HEK293 (cell line): ENCODE measurements at regions not wholly inside any gene's neighbourhood (a gene's known extent, or its start where the extent isn't known, plus 50 kb on each side); places are given as distances from the start of the nearest gene placed in this dataset.

Source experiments
- CTCF ChIA-PET: fragments of 350-600 bp; formaldehyde crosslinking; extraction: SDS; loops from one replicate; lab custom pipeline; 2021; ENCODE audit warnings: antibody characterized with exemption; lab: Yijun Ruan, JAX
- POLR2A ChIA-PET: fragments of 300-600 bp; formaldehyde crosslinking; extraction: SDS; loops from one replicate; lab custom pipeline; 2020; ENCODE audit warnings: antibody characterized with exemption, inconsistent platforms; lab: Yijun Ruan, JAX
- H3K27ac ChIP-seq: fragments of 200-500 bp; sonication (Bioruptor generic); 2 replicates; pipeline ENCODE4 v1.5.1; 2014; ENCODE audit warnings: low read depth, low read length, control low read depth, inconsistent platforms; ENCODE audit errors: extremely low read depth
- H3K36me3 ChIP-seq, 2 experiments: fragments of 200-500 bp in 1 of 2; sonication (Bioruptor generic) in 1 of 2; 1 replicate in 1 of 2; 2 replicates in 1 of 2; pipeline ENCODE4 v1.5.1; 2014 to 2017; ENCODE audit warnings: inconsistent platforms in 2 of 2, low read length in 2 of 2; ENCODE audit not compliant: control insufficient read depth in 2 of 2, insufficient read depth in 1 of 2
- H3K4me1 ChIP-seq: fragments of 200-500 bp; sonication (Bioruptor generic); 2 replicates; pipeline ENCODE4 v1.5.1; 2014; ENCODE audit warnings: mild to moderate bottlenecking, low read length, inconsistent platforms; ENCODE audit not compliant: control insufficient read depth, insufficient read depth
- H3K4me3 ChIP-seq: 2 replicates; pipeline ENCODE4 v1.5.1; 2011; ENCODE audit warnings: low read depth, mild to moderate bottlenecking, control low read depth, low read length, moderate library complexity
- H3K9me3 ChIP-seq: fragments of 200-500 bp; sonication (Bioruptor generic); 2 replicates; pipeline ENCODE4 v1.5.1; 2014; ENCODE audit warnings: low read depth, low read length, inconsistent platforms; ENCODE audit not compliant: control insufficient read depth, insufficient read depth
- GLI2 ChIP-seq: fragments of 450-650 bp; formaldehyde crosslinking; IDR thresholded peaks from 2 replicates; pipeline ENCODE4; 2017; ENCODE audit warnings: missing biosample characterization, missing genetic modification characterization, low read depth, borderline replicate concordance
- GLI4 ChIP-seq: fragments of 450-650 bp; formaldehyde crosslinking; IDR thresholded peaks from 2 replicates; pipeline ENCODE4 v1.5.1; 2016; ENCODE audit warnings: missing biosample characterization, missing genetic modification characterization
- HOXA7 ChIP-seq: sonication (generic); formaldehyde crosslinking; IDR thresholded peaks from 2 replicates; pipeline ENCODE4 v1.8.1; 2022; ENCODE audit warnings: missing genetic modification reagents, borderline replicate concordance
- REPIN1 ChIP-seq: fragments of 450-650 bp; formaldehyde crosslinking; IDR thresholded peaks from 2 replicates; pipeline ENCODE4 v1.5.1; 2017; ENCODE audit warnings: missing biosample characterization, missing genetic modification characterization, low read depth
- SCRT1 ChIP-seq: fragments of 450-650 bp; formaldehyde crosslinking; IDR thresholded peaks from 2 replicates; pipeline ENCODE4 v1.5.1; 2016; ENCODE audit warnings: missing biosample characterization, missing genetic modification characterization, borderline replicate concordance
- SP2 ChIP-seq: fragments of 450-650 bp; formaldehyde crosslinking; IDR thresholded peaks from 2 replicates; pipeline ENCODE4 v1.5.1; 2016; ENCODE audit warnings: missing biosample characterization, missing genetic modification characterization
- ZNF146 ChIP-seq: fragments of 450-650 bp; formaldehyde crosslinking; IDR thresholded peaks from 2 replicates; pipeline ENCODE4 v1.5.1; 2016; ENCODE audit warnings: missing biosample characterization, missing genetic modification characterization
- ZNF169 ChIP-seq: fragments of 450-650 bp; formaldehyde crosslinking; IDR thresholded peaks from 2 replicates; pipeline ENCODE4 v1.5.1; 2016; ENCODE audit warnings: missing biosample characterization, missing genetic modification characterization
- ZNF175 ChIP-seq: fragments of 450-650 bp; formaldehyde crosslinking; IDR thresholded peaks from 2 replicates; pipeline ENCODE4 v1.5.1; 2016; ENCODE audit warnings: missing biosample characterization, missing genetic modification characterization
- ZNF2 ChIP-seq: fragments of 450-650 bp; formaldehyde crosslinking; IDR thresholded peaks from 2 replicates; pipeline ENCODE4 v1.5.1; 2016; ENCODE audit warnings: missing biosample characterization, missing genetic modification characterization
- ZNF324 ChIP-seq: fragments of 450-650 bp; formaldehyde crosslinking; IDR thresholded peaks from 2 replicates; pipeline ENCODE4 v1.5.1; 2016; ENCODE audit warnings: missing biosample characterization, missing genetic modification characterization
- ZNF350 ChIP-seq: fragments of 450-650 bp; formaldehyde crosslinking; IDR thresholded peaks from 2 replicates; pipeline ENCODE4 v1.5.0; 2017; ENCODE audit warnings: missing biosample characterization, mild to moderate bottlenecking, missing genetic modification characterization
- ZNF37A ChIP-seq: fragments of 450-650 bp; IDR thresholded peaks from 2 replicates; pipeline ENCODE4 v1.5.1; 2018; ENCODE audit warnings: missing biosample characterization, missing genetic modification characterization
- ZNF510 ChIP-seq: fragments of 450-650 bp; formaldehyde crosslinking; IDR thresholded peaks from 2 replicates; pipeline ENCODE4 v1.5.1; 2018; ENCODE audit warnings: mild to moderate bottlenecking, missing genetic modification characterization, missing biosample characterization; ENCODE audit not compliant: insufficient replicate concordance
- ZNF585B ChIP-seq: fragments of 450-650 bp; formaldehyde crosslinking; IDR thresholded peaks from 2 replicates; pipeline ENCODE4 v1.5.1; 2016; ENCODE audit warnings: missing biosample characterization, missing genetic modification characterization
- ZNF670 ChIP-seq: fragments of 450-650 bp; formaldehyde crosslinking; IDR thresholded peaks from 2 replicates; pipeline ENCODE4 v1.5.1; 2016; ENCODE audit warnings: missing biosample characterization, missing genetic modification characterization, low read depth
- ZNF707 ChIP-seq: fragments of 450-650 bp; formaldehyde crosslinking; IDR thresholded peaks from 2 replicates; pipeline ENCODE4 v1.5.1; 2016; ENCODE audit warnings: missing biosample characterization, missing genetic modification characterization
- ZNF747 ChIP-seq: fragments of 450-650 bp; formaldehyde crosslinking; IDR thresholded peaks from 2 replicates; pipeline ENCODE4 v1.5.1; 2016; ENCODE audit warnings: missing biosample characterization, missing genetic modification characterization
- ZSCAN30 ChIP-seq: fragments of 450-650 bp; IDR thresholded peaks from 2 replicates; pipeline ENCODE4 v1.5.1; 2018; ENCODE audit warnings: missing biosample characterization, mild to moderate bottlenecking, missing genetic modification characterization, moderate library complexity
- ZXDB ChIP-seq: fragments of 450-650 bp; formaldehyde crosslinking; IDR thresholded peaks from 2 replicates; pipeline ENCODE4 v1.5.1; 2016; ENCODE audit warnings: missing biosample characterization, missing genetic modification characterization
- TF ChIP-seq, protein P1 (sequence below): fragments of 450-650 bp; formaldehyde crosslinking; IDR thresholded peaks from 2 replicates; pipeline ENCODE4 v1.5.1; 2016; ENCODE audit warnings: missing biosample characterization, missing genetic modification characterization
- TF ChIP-seq, protein P2 (sequence below): fragments of 450-650 bp; formaldehyde crosslinking; IDR thresholded peaks from 2 replicates; pipeline ENCODE4 v1.5.1; 2017; ENCODE audit warnings: missing biosample characterization, missing genetic modification characterization
- TF ChIP-seq, protein P3 (sequence below): fragments of 450-650 bp; formaldehyde crosslinking; IDR thresholded peaks from 2 replicates; pipeline ENCODE4 v1.5.1; 2016; ENCODE audit warnings: missing biosample characterization, missing genetic modification characterization
- TF ChIP-seq, protein P4 (sequence below): fragments of 450-650 bp; formaldehyde crosslinking; IDR thresholded peaks from 2 replicates; pipeline ENCODE4 v1.5.1; 2017; ENCODE audit warnings: missing biosample characterization, missing genetic modification characterization
- TF ChIP-seq, protein P5 (sequence below): fragments of 450-650 bp; formaldehyde crosslinking; IDR thresholded peaks from 2 replicates; pipeline ENCODE4 v1.5.1; 2016; ENCODE audit warnings: missing biosample characterization, missing genetic modification characterization
- TF ChIP-seq, protein P6 (sequence below): fragments of 450-650 bp; formaldehyde crosslinking; conservative IDR thresholded peaks from 2 replicates; pipeline ENCODE4 v1.5.1; 2016; ENCODE audit warnings: low read depth, missing biosample characterization, missing genetic modification characterization

DNA sequence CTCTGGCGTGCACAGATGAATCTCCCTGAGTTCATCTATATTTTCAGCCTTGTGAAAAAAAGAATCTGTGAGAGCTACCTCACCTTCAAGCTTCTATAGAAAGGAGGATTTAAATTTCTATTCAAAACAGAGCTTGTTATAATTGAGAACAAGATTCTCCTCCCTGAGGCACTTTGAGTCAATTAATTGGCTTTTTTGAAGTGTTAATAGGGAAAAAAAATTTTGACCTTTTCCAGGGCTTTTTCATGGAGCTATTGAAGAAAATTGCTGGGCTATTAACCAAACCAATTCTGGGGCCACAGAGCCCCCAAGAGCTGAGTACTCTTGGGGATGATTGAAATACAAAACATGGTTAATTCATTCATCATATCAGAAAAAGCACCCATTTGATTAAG lies 225.1 kb downstream of the CMPK2 start:
- CTCF ChIA-PET, result no interaction called here
- H3K9me3 ChIP-seq, result no peaks in the 10 kb centered on the region
- no peaks in the 10 kb centered on the region for H3K36me3 ChIP-seq
- POLR2A ChIA-PET, result no interaction called here
- H3K4me1 ChIP-seq, result no peaks in the 10 kb centered on the region
- H3K27ac ChIP-seq, result no peak overlapping the region
- TF ChIP-seq, protein P1, sequence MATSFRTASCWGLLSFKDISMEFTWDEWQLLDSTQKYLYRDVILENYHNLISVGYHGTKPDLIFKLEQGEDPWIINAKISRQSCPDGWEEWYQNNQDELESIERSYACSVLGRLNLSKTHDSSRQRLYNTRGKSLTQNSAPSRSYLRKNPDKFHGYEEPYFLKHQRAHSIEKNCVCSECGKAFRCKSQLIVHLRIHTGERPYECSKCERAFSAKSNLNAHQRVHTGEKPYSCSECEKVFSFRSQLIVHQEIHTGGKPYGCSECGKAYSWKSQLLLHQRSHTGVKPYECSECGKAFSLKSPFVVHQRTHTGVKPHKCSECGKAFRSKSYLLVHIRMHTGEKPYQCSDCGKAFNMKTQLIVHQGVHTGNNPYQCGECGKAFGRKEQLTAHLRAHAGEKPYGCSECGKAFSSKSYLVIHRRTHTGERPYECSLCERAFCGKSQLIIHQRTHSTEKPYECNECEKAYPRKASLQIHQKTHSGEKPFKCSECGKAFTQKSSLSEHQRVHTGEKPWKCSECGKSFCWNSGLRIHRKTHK, result no peak
- TF ChIP-seq, protein P2, sequence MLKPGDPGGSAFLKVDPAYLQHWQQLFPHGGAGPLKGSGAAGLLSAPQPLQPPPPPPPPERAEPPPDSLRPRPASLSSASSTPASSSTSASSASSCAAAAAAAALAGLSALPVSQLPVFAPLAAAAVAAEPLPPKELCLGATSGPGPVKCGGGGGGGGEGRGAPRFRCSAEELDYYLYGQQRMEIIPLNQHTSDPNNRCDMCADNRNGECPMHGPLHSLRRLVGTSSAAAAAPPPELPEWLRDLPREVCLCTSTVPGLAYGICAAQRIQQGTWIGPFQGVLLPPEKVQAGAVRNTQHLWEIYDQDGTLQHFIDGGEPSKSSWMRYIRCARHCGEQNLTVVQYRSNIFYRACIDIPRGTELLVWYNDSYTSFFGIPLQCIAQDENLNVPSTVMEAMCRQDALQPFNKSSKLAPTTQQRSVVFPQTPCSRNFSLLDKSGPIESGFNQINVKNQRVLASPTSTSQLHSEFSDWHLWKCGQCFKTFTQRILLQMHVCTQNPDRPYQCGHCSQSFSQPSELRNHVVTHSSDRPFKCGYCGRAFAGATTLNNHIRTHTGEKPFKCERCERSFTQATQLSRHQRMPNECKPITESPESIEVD, result no peak
- TF ChIP-seq ZNF37A, result no peak
- TF ChIP-seq, protein P3, sequence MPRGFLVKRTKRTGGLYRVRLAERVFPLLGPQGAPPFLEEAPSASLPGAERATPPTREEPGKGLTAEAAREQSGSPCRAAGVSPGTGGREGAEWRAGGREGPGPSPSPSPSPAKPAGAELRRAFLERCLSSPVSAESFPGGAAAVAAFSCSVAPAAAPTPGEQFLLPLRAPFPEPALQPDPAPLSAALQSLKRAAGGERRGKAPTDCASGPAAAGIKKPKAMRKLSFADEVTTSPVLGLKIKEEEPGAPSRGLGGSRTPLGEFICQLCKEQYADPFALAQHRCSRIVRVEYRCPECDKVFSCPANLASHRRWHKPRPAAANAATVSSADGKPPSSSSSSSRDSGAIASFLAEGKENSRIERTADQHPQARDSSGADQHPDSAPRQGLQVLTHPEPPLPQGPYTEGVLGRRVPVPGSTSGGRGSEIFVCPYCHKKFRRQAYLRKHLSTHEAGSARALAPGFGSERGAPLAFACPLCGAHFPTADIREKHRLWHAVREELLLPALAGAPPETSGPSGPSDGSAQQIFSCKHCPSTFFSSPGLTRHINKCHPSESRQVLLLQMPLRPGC (tag by site-specific recombination), result no peak
- TF ChIP-seq ZNF350 (tag by site-specific recombination), result no peak
- no peak for TF ChIP-seq GLI4 (tag by site-specific recombination)
- TF ChIP-seq REPIN1 (tag by site-specific recombination), result no peak
- no peak for TF ChIP-seq SCRT1 (tag by site-specific recombination)
- TF ChIP-seq GLI2 (tag by site-specific recombination), result no peak
- no peak for TF ChIP-seq ZNF585B (tag by site-specific recombination)
- no peak for TF ChIP-seq ZNF2 (tag by site-specific recombination)
- TF ChIP-seq ZNF670, result no peak
- TF ChIP-seq ZNF175 (tag by site-specific recombination), result no peak
- TF ChIP-seq, protein P4, sequence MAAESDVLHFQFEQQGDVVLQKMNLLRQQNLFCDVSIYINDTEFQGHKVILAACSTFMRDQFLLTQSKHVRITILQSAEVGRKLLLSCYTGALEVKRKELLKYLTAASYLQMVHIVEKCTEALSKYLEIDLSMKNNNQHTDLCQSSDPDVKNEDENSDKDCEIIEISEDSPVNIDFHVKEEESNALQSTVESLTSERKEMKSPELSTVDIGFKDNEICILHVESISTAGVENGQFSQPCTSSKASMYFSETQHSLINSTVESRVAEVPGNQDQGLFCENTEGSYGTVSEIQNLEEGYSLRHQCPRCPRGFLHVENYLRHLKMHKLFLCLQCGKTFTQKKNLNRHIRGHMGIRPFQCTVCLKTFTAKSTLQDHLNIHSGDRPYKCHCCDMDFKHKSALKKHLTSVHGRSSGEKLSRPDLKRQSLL (tag by site-specific recombination), result no peak
- TF ChIP-seq HOXA7, result no peak
- TF ChIP-seq SP2 (tag by site-specific recombination), result no peak
- no peak for TF ChIP-seq ZXDB (tag by site-specific recombination)
- no peak overlapping the region for H3K4me3 ChIP-seq

DNA sequence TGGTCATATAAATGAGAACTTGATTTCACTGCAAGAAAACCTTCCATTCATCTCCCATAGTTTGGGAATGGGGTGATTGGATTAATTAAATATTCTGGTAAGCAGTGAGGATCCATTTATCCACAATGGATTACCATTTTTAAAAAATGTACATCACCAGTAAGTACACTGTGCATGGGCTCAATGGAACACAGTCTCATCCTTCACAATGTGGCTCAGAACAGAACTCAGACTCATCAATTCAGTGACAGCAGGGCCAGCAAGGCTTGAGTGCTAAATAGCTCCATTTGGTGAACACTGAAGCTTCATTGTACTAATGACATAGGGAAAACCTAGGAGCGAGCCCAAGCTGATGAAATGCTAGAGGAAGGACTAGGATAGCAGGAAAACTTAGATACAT lies 223.8 kb downstream of the CMPK2 start:
- Histone ChIP-seq H3K4me1 (no peaks in the 10 kb centered on the region), H3K9me3 (no peaks in the 10 kb centered on the region), H3K4me3 (no peak overlapping the region), H3K36me3 (no peaks in the 10 kb centered on the region), H3K27ac (no peak overlapping the region)
- CTCF ChIA-PET, result no interaction called here
- POLR2A ChIA-PET, result no interaction called here
- TF ChIP-seq, protein P5, sequence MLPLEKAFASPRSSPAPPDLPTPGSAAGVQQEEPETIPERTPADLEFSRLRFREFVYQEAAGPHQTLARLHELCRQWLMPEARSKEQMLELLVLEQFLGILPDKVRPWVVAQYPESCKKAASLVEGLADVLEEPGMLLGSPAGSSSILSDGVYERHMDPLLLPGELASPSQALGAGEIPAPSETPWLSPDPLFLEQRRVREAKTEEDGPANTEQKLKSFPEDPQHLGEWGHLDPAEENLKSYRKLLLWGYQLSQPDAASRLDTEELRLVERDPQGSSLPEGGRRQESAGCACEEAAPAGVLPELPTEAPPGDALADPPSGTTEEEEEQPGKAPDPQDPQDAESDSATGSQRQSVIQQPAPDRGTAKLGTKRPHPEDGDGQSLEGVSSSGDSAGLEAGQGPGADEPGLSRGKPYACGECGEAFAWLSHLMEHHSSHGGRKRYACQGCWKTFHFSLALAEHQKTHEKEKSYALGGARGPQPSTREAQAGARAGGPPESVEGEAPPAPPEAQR (tag by site-specific recombination), result no peak
- TF ChIP-seq ZNF169 (tag by site-specific recombination) (no peak), ZNF324 (tag by site-specific recombination) (no peak), ZNF146 (tag by site-specific recombination) (no peak), ZNF707 (no peak), ZNF747 (tag by site-specific recombination) (no peak), ZNF510 (tag by site-specific recombination) (no peak), ZSCAN30 (tag by site-specific recombination) (no peak)
- TF ChIP-seq, protein P6, sequence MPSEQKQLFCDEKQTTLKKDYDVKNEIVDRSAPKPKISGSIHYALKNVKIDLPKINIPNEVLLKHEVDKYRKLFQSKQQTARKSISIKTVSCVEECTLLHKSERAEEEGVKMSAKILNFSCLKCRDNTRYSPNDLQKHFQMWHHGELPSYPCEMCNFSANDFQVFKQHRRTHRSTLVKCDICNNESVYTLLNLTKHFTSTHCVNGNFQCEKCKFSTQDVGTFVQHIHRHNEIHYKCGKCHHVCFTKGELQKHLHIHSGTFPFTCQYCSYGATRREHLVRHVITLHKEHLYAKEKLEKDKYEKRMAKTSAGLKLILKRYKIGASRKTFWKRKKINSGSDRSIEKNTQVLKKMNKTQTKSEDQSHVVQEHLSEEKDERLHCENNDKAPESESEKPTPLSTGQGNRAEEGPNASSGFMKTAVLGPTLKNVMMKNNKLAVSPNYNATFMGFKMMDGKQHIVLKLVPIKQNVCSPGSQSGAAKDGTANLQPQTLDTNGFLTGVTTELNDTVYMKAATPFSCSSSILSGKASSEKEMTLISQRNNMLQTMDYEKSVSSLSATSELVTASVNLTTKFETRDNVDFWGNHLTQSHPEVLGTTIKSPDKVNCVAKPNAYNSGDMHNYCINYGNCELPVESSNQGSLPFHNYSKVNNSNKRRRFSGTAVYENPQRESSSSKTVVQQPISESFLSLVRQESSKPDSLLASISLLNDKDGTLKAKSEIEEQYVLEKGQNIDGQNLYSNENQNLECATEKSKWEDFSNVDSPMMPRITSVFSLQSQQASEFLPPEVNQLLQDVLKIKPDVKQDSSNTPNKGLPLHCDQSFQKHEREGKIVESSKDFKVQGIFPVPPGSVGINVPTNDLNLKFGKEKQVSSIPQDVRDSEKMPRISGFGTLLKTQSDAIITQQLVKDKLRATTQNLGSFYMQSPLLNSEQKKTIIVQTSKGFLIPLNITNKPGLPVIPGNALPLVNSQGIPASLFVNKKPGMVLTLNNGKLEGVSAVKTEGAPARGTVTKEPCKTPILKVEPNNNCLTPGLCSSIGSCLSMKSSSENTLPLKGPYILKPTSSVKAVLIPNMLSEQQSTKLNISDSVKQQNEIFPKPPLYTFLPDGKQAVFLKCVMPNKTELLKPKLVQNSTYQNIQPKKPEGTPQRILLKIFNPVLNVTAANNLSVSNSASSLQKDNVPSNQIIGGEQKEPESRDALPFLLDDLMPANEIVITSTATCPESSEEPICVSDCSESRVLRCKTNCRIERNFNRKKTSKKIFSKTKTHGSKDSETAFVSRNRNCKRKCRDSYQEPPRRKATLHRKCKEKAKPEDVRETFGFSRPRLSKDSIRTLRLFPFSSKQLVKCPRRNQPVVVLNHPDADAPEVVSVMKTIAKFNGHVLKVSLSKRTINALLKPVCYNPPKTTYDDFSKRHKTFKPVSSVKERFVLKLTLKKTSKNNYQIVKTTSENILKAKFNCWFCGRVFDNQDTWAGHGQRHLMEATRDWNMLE, result no peak
